Adrenal gland (tissue), 9 donors: ENCODE measurements at regions not wholly inside any gene's neighbourhood (a gene's known extent, or its start where the extent isn't known, plus 50 kb on each side); places are given as distances from the start of the nearest gene placed in this dataset.
"Not testable (repeated sequence)": the region's sequence is repeated elsewhere in the genome, so short reads cannot be mapped to it uniquely, and the experiment has no call there.

Experiments
- DNase-seq, 7 donors: peaks; one replicate each; pipeline ENCODE4 v3.0.0-alpha.2; 2019 to 2020
- H3K27ac ChIP-seq, 5 donors: fragments of 200-600 bp; sonication (generic) in 4 of 5; 1 replicate in 3 of 5; 2 replicates in 2 of 5; pipeline versions ENCODE4 v1.5.1 to v1.8.0; 2016 to 2020; ENCODE audit warnings: mild to moderate bottlenecking in 1 of 5
- H3K27me3 ChIP-seq: fragments of 200-600 bp; 2 replicates; pipeline ENCODE4 v1.8.0; 2021
- H3K36me3 ChIP-seq, 2 donors: fragments of 200-600 bp; replicated peaks in 1 of 2; 1 replicate in 1 of 2; 2 replicates in 1 of 2; pipeline versions ENCODE4 v1.5.1 to v1.8.0; 2018 to 2022
- H3K4me1 ChIP-seq, 2 donors: fragments of 200-600 bp; replicated peaks in 1 of 2; 1 replicate in 1 of 2; 2 replicates in 1 of 2; pipeline versions ENCODE4 v1.5.1 to v1.8.0; 2018 to 2021
- H3K4me3 ChIP-seq, 4 donors: fragments of 200-600 bp; sonication (generic) in 3 of 4; one replicate each; pipeline ENCODE4 v1.5.1; 2016 to 2018
- H3K9me3 ChIP-seq, 3 donors: fragments of 200-600 bp; sonication (generic) in 1 of 3; replicated peaks in 1 of 3; 1 replicate in 2 of 3; 2 replicates in 1 of 3; pipeline versions ENCODE4 v1.5.1 to v1.8.0; 2016 to 2021
- POLR2A ChIP-seq, 2 donors: fragments of 450-650 bp; IDR thresholded peaks; one replicate each; pipeline ENCODE4 v1.6.1; 2017; ENCODE audit warnings: antibody characterized with exemption in 2 of 2, mild to moderate bottlenecking in 2 of 2, moderate library complexity in 1 of 2
- WGBS, 4 donors: extraction: QIAGEN DNeasy Blood & Tissue Kit in 2 of 4; methylation state at CpG; one replicate each; pipeline versions ENCODE4 v1.1.5 to v1.1.7; 2013 to 2017; 5-methylcytosine and 5-hydroxymethylcytosine counted together
- intact Hi-C, 2 donors: fragments of 100-400 bp; cut with DNase I; formaldehyde crosslinking; loops; one replicate each; pipeline versions ENCODE4 v1.14.1 to v1.15.0; 2022 to 2023
- TF ChIP-seq, protein P1 (sequence below), 6 experiments: fragments of 450-650 bp in 4 of 6; fragments of 200-600 bp in 2 of 6; sonication (generic) in 1 of 6; IDR thresholded peaks; 1 replicate in 5 of 6; 2 replicates in 1 of 6; pipeline versions ENCODE4 v1.5.1 to v1.8.0; 2016 to 2021; ENCODE audit warnings: antibody characterized with exemption in 6 of 6, mild to moderate bottlenecking in 2 of 6, moderate library complexity in 1 of 6
- donor health status: healthy with polysubstance abuse.
- donor health status: Bipolar disorder and iron deficiency.
- donor health status: DM: yes; HTN: yes; CAD: no.
- donor health status: DM: no; HTN: no; CAD: no.
- donor health status: DM: no; HTN: no; CAD: no.

DNA sequence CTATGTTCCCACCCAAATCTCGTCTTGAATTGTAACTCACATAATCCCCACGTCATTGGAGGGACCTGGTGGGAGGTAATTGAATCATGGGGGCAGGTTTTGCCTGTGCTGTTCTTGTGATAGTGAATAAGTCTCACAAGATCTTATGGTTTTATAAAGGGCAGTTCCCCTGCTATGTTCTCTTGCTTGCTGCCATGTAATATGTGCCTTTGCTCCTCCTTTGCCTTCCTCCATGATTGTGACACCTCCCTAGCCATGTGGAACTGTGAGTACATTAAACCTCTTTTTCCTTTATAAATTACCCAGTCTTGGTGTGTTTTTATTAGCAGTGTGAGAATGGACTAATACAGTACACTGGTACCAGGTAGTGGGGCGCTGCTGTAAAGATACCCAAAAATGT lies 177.6 kb upstream of the SYT10 start:
- no peaks in the 10 kb centered on the region for H3K9me3 ChIP-seq
- TF ChIP-seq, protein P1, sequence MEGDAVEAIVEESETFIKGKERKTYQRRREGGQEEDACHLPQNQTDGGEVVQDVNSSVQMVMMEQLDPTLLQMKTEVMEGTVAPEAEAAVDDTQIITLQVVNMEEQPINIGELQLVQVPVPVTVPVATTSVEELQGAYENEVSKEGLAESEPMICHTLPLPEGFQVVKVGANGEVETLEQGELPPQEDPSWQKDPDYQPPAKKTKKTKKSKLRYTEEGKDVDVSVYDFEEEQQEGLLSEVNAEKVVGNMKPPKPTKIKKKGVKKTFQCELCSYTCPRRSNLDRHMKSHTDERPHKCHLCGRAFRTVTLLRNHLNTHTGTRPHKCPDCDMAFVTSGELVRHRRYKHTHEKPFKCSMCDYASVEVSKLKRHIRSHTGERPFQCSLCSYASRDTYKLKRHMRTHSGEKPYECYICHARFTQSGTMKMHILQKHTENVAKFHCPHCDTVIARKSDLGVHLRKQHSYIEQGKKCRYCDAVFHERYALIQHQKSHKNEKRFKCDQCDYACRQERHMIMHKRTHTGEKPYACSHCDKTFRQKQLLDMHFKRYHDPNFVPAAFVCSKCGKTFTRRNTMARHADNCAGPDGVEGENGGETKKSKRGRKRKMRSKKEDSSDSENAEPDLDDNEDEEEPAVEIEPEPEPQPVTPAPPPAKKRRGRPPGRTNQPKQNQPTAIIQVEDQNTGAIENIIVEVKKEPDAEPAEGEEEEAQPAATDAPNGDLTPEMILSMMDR (IDR thresholded peaks at IDR 0.05): no peak
- no peak for TF ChIP-seq POLR2A (IDR thresholded peaks at IDR 0.05)
- intact Hi-C loops: no loop called here
- H3K4me3 ChIP-seq: no peak overlapping the region
- no peaks in the 10 kb centered on the region for H3K27me3 ChIP-seq
- WGBS, 4 donors: 65 to 85% (median 78%) methylated on average over 3 of the region's 3 CpGs
- H3K27ac ChIP-seq: no peak overlapping the region
- no peaks in the 10 kb centered on the region for H3K4me1 ChIP-seq
- no peaks in the 10 kb centered on the region for H3K36me3 ChIP-seq
- DNase-seq: no peak

DNA sequence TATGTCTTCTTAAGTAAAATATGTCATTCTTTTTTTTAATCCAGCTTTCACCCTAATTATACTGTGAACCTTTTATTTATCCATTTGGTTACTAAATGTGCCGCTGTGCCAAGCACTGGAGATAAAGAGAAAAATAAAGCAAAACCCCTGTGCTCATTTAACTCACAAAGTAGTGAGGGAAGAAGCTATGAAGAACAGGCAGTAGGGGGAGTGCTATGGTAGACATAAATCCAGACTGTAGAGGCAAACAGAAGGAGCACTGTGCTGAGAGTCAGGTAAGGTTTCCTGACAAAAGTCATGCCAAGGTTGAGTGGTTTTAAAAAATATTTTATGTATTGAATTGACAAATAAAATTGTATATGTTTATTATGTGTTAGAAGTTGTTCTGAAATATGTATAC lies 188.5 kb upstream of the SYT10 start:
- intact Hi-C loops: no loop called here
- no peak for DNase-seq
- TF ChIP-seq, protein P1 (IDR thresholded peaks at IDR 0.05): no peak
- no peak for TF ChIP-seq POLR2A (IDR thresholded peaks at IDR 0.05)
- Histone ChIP-seq H3K4me3 (no peak overlapping the region), H3K27ac (no peak overlapping the region), H3K36me3 (no peaks in the 10 kb centered on the region), H3K4me1 (no peaks in the 10 kb centered on the region), H3K27me3 (no peaks in the 10 kb centered on the region), H3K9me3 (no peaks in the 10 kb centered on the region)
- WGBS, 4 donors: 92 to 98% (median 95%) methylated on average over 1 of the region's 1 CpG

DNA sequence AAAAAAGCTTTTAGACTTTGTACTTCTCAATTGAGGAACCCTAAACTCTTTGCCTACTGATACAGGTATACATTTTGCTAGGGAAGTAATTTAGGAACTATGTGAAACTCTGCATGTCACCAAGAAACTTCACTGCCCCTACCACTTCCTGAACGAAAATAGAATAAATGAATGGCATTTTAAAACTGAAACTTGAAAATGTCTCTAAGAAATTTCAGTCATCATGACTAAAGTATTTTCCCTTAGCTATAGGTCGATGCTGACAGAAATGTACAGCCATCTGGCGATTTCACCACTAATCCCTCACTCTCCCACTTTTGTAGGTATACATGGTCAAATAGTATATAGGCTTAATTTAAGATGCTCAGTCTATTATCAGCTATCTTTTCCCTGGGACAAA lies 194.9 kb upstream of the SYT10 start:
- 58 to 65% (median 61%) methylated on average over 3 of the region's 3 CpGs for WGBS, 4 donors
- no peak overlapping the region for H3K27ac ChIP-seq
- DNase-seq: no peak
- no peaks in the 10 kb centered on the region for H3K27me3 ChIP-seq
- H3K36me3 ChIP-seq: no peaks in the 10 kb centered on the region
- H3K4me1 ChIP-seq: no peaks in the 10 kb centered on the region
- TF ChIP-seq, protein P1 (IDR thresholded peaks at IDR 0.05): no peak
- no peak for TF ChIP-seq POLR2A (IDR thresholded peaks at IDR 0.05)
- intact Hi-C loops: no loop called here
- no peak overlapping the region for H3K4me3 ChIP-seq
- no peaks in the 10 kb centered on the region for H3K9me3 ChIP-seq

DNA sequence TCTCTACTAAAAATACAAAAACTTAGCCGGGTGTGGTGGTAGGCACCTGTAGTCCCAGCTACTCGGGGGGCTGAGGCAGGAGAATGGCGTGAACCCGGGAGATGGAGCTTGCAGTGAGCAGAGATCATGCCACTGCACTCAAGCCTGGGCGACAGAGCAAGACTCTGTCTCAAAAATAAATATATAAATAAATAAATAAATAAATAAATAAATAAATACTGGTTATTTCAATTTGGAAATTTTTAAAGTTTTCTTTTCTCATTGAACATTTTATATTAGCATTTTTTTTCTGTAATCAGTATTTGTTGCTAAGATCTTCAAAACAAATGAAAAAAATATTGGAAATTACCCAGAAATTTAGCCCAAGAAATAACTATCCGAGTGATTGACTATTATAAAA lies 197.3 kb upstream of the SYT10 start:
- intact Hi-C loops, H3K9me3 ChIP-seq, H3K4me3 ChIP-seq, DNase-seq, H3K27ac ChIP-seq, H3K36me3 ChIP-seq, H3K27me3 ChIP-seq, H3K4me1 ChIP-seq: not testable (repeated sequence)
- 86 to 89% (median 88%) methylated on average over 6 of the region's 6 CpGs for WGBS, 4 donors

DNA sequence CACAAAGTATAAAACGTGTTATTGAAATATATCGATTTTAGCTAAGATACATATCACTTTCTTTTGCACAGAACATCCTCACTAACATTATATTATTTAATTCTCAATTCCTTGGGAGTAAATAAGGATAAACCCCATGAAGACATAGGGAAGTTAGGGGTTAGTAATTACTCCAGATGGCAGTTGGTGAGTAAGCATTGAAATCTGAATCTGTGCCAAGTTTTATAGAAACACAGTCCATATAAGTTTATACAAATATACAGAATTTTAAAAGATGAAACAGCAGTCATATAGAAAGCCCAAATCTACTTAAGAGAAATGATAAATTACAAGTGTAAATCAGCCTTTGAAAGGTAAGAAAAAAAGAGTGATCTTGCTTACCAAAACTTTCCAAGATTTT lies 200.4 kb upstream of the SYT10 start:
- 51 to 92% (median 69%) methylated on average over 2 of the region's 2 CpGs for WGBS, 4 donors
- no peak for DNase-seq
- H3K4me3 ChIP-seq: no peak overlapping the region
- no peaks in the 10 kb centered on the region for H3K4me1 ChIP-seq
- intact Hi-C loops: no loop called here
- H3K27me3 ChIP-seq: no peaks in the 10 kb centered on the region
- no peaks in the 10 kb centered on the region for H3K9me3 ChIP-seq
- H3K27ac ChIP-seq: no peak overlapping the region
- H3K36me3 ChIP-seq: no peaks in the 10 kb centered on the region
- TF ChIP-seq, protein P1 (IDR thresholded peaks at IDR 0.05): no peak
- TF ChIP-seq POLR2A (IDR thresholded peaks at IDR 0.05): no peak
